RWPE1 (cell line): ENCODE measurements at regions not wholly inside any gene's neighbourhood (a gene's known extent, or its start where the extent isn't known, plus 50 kb on each side); places are given as distances from the start of the nearest gene placed in this dataset.
A peak's percentile ranks its signal among the peaks of the same experiment; 100 is the strongest.

Experiments
- CTCF ChIA-PET: fragments of 350-600 bp; sonication (Branson Sonifier 250); formaldehyde crosslinking; extraction: SDS; loops from one replicate; lab custom pipeline; 2021; lab: Yijun Ruan, JAX
- POLR2A ChIA-PET: fragments of 400-600 bp; formaldehyde crosslinking; extraction: SDS; loops from one replicate; lab custom pipeline; 2020; ENCODE audit warnings: antibody characterized with exemption; ENCODE audit not compliant: low non-redundant PET; lab: Yijun Ruan, JAX
- DNase-seq: peaks from one replicate; pipeline ENCODE4 v3.0.0; 2012; ENCODE audit warnings: low spot score
- H3K27ac ChIP-seq: fragments of 450-650 bp; 2 replicates; pipeline ENCODE4 v1.5.1; 2017
- CTCF ChIP-seq: fragments of 450-650 bp; conservative IDR thresholded peaks from 2 replicates; pipeline ENCODE4 v1.5.1; 2017; ENCODE audit warnings: low read depth, mild to moderate bottlenecking

DNA sequence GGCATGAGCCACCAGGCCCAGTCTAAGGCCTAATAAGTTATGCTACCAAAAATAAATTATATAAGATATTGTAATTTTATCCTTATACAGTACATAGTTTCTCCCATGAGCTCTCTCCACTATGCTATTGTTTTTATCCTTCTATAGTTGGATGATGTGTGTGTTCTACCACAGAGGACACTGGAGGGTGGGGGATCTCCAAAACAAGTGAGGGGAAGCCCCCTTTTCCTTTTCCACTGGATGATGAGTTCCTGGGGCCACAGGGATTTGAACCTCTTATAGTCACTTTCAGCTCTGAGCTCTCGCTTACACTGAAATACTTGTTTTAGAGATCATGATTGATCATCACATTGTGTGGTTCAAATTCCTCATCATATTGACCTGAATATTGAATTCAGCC lies 77.6 kb upstream of the VAV3 start:
- DNase-seq, result no peak
- no peak for TF ChIP-seq CTCF
- POLR2A ChIA-PET, result no interaction called here
- no peak overlapping the region for H3K27ac ChIP-seq
- CTCF ChIA-PET, result no interaction called here

DNA sequence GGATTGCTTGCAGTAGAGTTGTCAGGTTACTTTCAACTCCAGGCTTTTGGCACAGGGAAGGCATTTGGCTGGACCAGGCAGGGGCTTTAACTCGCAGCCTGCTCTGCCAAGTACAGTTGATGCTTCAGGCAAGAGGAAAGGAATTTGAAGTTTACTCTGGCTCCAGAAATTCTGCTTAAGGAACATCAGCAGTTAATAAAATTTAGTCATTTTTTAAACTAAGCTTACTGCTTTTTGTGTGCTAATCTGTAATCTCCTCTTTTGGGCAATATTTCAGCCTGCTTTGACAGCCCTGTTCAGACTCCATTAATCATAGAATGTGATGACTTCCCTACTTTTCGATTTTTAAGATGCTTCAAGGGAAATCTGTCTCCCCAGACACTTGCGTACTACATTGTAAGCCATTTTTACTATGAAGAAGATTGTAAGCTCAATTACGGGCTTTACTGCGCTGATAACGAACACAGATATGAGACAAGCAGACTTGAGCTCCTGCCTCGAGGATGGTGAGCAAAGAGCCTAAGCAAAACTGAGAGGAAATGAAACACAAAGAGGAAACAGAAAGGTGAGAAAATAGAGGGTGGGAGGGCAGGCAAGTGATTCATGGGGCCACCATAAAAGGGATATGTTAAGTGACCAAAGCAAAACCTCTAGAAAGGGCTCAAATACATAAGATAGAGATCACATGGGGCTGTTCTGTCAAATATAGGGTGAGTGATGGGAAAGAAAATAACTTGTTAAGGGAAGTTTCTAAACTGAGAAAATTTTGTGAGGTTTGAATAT lies 76.6 kb upstream of the VAV3 start:
- H3K27ac ChIP-seq, result peak overlapping the region; percentile 57
- no peak for TF ChIP-seq CTCF
- CTCF ChIA-PET, result interaction anchor here (0.7 kb wide), 2 partner anchors 24 to 723 kb away, joined by 3 to 5 read pairs; no protein-coding TSS in a partner anchor
- no peak for DNase-seq
- POLR2A ChIA-PET, result no interaction called here

DNA sequence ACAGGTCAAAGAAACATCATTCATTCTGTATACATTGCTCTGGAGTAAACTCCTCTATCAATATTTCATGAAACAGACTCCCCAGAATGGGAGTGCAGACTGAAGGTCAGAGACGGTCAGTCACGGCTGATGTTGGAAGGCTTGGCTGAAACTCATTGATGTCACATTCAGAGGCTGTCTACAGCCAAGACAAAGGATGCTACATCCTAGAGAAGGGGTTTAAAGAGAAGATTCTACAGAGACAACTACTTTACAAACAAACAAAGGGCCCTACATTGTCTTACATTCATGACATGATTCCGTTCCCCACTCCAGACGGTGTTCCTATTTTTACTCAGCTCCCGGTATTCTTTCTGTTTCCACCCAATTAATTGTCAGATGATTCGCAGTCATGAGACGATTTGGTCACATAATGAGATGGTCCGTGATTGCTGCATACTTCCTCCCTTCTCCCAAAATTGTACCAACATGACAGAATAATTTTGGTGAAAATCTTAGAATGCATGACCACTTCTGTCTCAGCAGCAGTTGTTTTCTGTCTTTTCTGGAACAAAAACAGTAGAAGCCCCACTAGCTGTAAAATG lies 73.8 kb upstream of the VAV3 start:
- CTCF ChIA-PET, result interaction anchor here (0.5 to 0.7 kb wide), 2 partner anchors 163 to 526 kb away, joined by 3 to 5 read pairs; no protein-coding TSS in a partner anchor
- POLR2A ChIA-PET, result no interaction called here
- DNase-seq, result no peak
- TF ChIP-seq CTCF, result no peak
- H3K27ac ChIP-seq, result no peak overlapping the region

- POLR2A ChIA-PET, result no interaction called here
- CTCF ChIA-PET, result no interaction called here
- H3K27ac ChIP-seq, result no peak overlapping the region
- TF ChIP-seq CTCF, result no peak
- no peak for DNase-seq
These were observed 72.0 kb upstream of the VAV3 start for GRCh38 chr1:108036796-108037562.

GRCh38 chr1:108034396-108034795 lies 69.4 kb upstream of the VAV3 start:
- CTCF ChIA-PET, result no interaction called here
- H3K27ac ChIP-seq, result no peak overlapping the region
- no peak for TF ChIP-seq CTCF
- no peak for DNase-seq
- POLR2A ChIA-PET, result no interaction called here

- H3K27ac ChIP-seq, result no peak overlapping the region
- DNase-seq, result no peak
- CTCF ChIA-PET, result no interaction called here
- TF ChIP-seq CTCF, result no peak
- POLR2A ChIA-PET, result no interaction called here
These were observed 68.6 kb upstream of the VAV3 start for GRCh38 chr1:108033550-108033951.
